GM12878 (cell line): ENCODE measurements at regions not wholly inside any gene's neighbourhood (a gene's known extent, or its start where the extent isn't known, plus 50 kb on each side); places are given as distances from the start of the nearest gene placed in this dataset.

ENCODE experiments used
- CHD2 ChIP-seq: IDR thresholded peaks from 2 replicates; pipeline ENCODE4 v1.6.1; 2011; ENCODE audit warnings: low read depth, low read length, improper control_type of control experiment, borderline replicate concordance
- E2F8 ChIP-seq: fragments of 450-650 bp; IDR thresholded peaks from 2 replicates; pipeline ENCODE4 v1.6.1; 2018; ENCODE audit warnings: mild to moderate bottlenecking, low read depth, moderate library complexity; ENCODE audit not compliant: partially characterized antibody
- E4F1 ChIP-seq: fragments of 450-650 bp; IDR thresholded peaks from 2 replicates; pipeline ENCODE4 v1.6.1; 2018; ENCODE audit warnings: borderline replicate concordance, mild to moderate bottlenecking; ENCODE audit not compliant: partially characterized antibody
- NFYB ChIP-seq: IDR thresholded peaks from 2 replicates; pipeline ENCODE4 v1.6.1; 2011; ENCODE audit warnings: low read depth, mild to moderate bottlenecking, low read length, improper control_type of control experiment, moderate library complexity; ENCODE audit not compliant: insufficient read depth
- RELB ChIP-seq: fragments of 450-650 bp; IDR thresholded peaks from 2 replicates; pipeline ENCODE4 v1.6.1; 2017; ENCODE audit warnings: low read depth, mild to moderate bottlenecking, moderate library complexity
- WRNIP1 ChIP-seq: IDR thresholded peaks from 2 replicates; pipeline ENCODE4 v1.6.1; 2011; ENCODE audit warnings: low read depth, low read length, improper control_type of control experiment, borderline replicate concordance
- TF ChIP-seq, protein P1 (sequence below): IDR thresholded peaks from 2 replicates; pipeline ENCODE4 v1.6.1; 2011; ENCODE audit warnings: mild to moderate bottlenecking, low read depth, low read length, moderate library complexity; ENCODE audit not compliant: insufficient replicate concordance

- TF ChIP-seq RELB (no peak), WRNIP1 (no peak), E2F8 (no peak), NFYB (no peak), CHD2 (no peak), E4F1 (no peak)
- TF ChIP-seq, protein P1, sequence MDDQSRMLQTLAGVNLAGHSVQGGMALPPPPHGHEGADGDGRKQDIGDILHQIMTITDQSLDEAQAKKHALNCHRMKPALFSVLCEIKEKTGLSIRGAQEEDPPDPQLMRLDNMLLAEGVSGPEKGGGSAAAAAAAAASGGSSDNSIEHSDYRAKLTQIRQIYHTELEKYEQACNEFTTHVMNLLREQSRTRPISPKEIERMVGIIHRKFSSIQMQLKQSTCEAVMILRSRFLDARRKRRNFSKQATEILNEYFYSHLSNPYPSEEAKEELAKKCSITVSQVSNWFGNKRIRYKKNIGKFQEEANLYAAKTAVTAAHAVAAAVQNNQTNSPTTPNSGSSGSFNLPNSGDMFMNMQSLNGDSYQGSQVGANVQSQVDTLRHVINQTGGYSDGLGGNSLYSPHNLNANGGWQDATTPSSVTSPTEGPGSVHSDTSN, result no peak
These were observed 415.7 kb downstream of the EPM2A start (continued) for GRCh38 chr6:145319605-145320004.
